Osteocyte (in vitro differentiated cells): ENCODE measurements at regions not wholly inside any gene's neighbourhood (a gene's known extent, or its start where the extent isn't known, plus 50 kb on each side); places are given as distances from the start of the nearest gene placed in this dataset.

ENCODE experiments used
- DNase-seq: peaks from one replicate; pipeline ENCODE4 v3.0.0; 2021; ENCODE audit warnings: mixed read lengths; ENCODE audit not compliant: unreplicated experiment; ENCODE audit errors: extremely low spot score
- H3K27ac Mint-ChIP-seq: one replicate; pipeline ENCODE4 v1.8.0; 2021; ENCODE audit warnings: mild to moderate bottlenecking, mixed read lengths; ENCODE audit not compliant: unreplicated experiment
- H3K27me3 Mint-ChIP-seq: one replicate; pipeline ENCODE4 v1.8.0; 2021; ENCODE audit warnings: mixed read lengths; ENCODE audit not compliant: unreplicated experiment
- H3K36me3 Mint-ChIP-seq: one replicate; pipeline ENCODE4 v1.8.0; 2021; ENCODE audit warnings: mixed read lengths; ENCODE audit not compliant: unreplicated experiment
- H3K4me1 Mint-ChIP-seq: one replicate; pipeline ENCODE4 v1.8.0; 2021; ENCODE audit warnings: mixed read lengths; ENCODE audit not compliant: unreplicated experiment
- H3K4me3 Mint-ChIP-seq: one replicate; pipeline ENCODE4 v1.8.0; 2021; ENCODE audit warnings: mild to moderate bottlenecking, moderate library complexity, mixed read lengths; ENCODE audit not compliant: unreplicated experiment
- H3K9me3 Mint-ChIP-seq: one replicate; pipeline ENCODE4 v1.8.0; 2021; ENCODE audit warnings: mixed read lengths; ENCODE audit not compliant: unreplicated experiment
- CTCF ChIP-seq: fragments of 200-600 bp; sonication (generic); IDR thresholded peaks from 2 replicates; pipeline ENCODE4 v1.5.0; 2021; ENCODE audit warnings: antibody characterized with exemption, mild to moderate bottlenecking, moderate library complexity

- DNase-seq: no peak
- no peak for TF ChIP-seq CTCF
- peak overlapping the region; percentile 58 for H3K27ac Mint-ChIP-seq
These were observed 977.2 kb upstream of the NUDT12 start for GRCh38 chr5:104539618-104540350.

GRCh38 chr5:104538734-104539133 is 976.1 kb upstream of the NUDT12 start:
- H3K9me3 Mint-ChIP-seq: no peaks in the 10 kb centered on the region
- peaks cover 24% of the 10 kb centered on the region for H3K4me1 Mint-ChIP-seq
- no peak for TF ChIP-seq CTCF
- H3K27me3 Mint-ChIP-seq: no peaks in the 10 kb centered on the region
- H3K36me3 Mint-ChIP-seq: no peaks in the 10 kb centered on the region
- no peak for DNase-seq
- H3K4me3 Mint-ChIP-seq: no peak overlapping the region
- no peak overlapping the region for H3K27ac Mint-ChIP-seq

More at GRCh38 chr5:104539618-104540350, 977.2 kb upstream of the NUDT12 start:
- Mint-ChIP-seq H3K4me1 (peaks cover 24% of the 10 kb centered on the region), H3K27me3 (no peaks in the 10 kb centered on the region), H3K36me3 (no peaks in the 10 kb centered on the region), H3K4me3 (no peak overlapping the region), H3K9me3 (no peaks in the 10 kb centered on the region)

- H3K4me3 Mint-ChIP-seq: no peak overlapping the region
- H3K27me3 Mint-ChIP-seq: no peaks in the 10 kb centered on the region
- H3K4me1 Mint-ChIP-seq: no peaks in the 10 kb centered on the region
- TF ChIP-seq CTCF: no peak
- H3K36me3 Mint-ChIP-seq: no peaks in the 10 kb centered on the region
- no peak overlapping the region for H3K27ac Mint-ChIP-seq
- no peaks in the 10 kb centered on the region for H3K9me3 Mint-ChIP-seq
- no peak for DNase-seq
These were observed 970.9 kb upstream of the NUDT12 start for GRCh38 chr5:104533498-104533897.

GRCh38 chr5:104526866-104527265 is 964.3 kb upstream of the NUDT12 start:
- no peak overlapping the region for H3K27ac Mint-ChIP-seq
- H3K9me3 Mint-ChIP-seq: no peaks in the 10 kb centered on the region
- no peaks in the 10 kb centered on the region for H3K27me3 Mint-ChIP-seq
- no peak overlapping the region for H3K4me3 Mint-ChIP-seq
- H3K36me3 Mint-ChIP-seq: no peaks in the 10 kb centered on the region
- DNase-seq: no peak
- no peaks in the 10 kb centered on the region for H3K4me1 Mint-ChIP-seq
- no peak for TF ChIP-seq CTCF

- peaks cover 8% of the 10 kb centered on the region for H3K36me3 Mint-ChIP-seq
These were observed 951.1 kb upstream of the NUDT12 start for GRCh38 chr5:104513640-104514072.

More at GRCh38 chr5:104513640-104514072, 951.1 kb upstream of the NUDT12 start:
- Mint-ChIP-seq H3K4me3 (no peak overlapping the region), H3K9me3 (peaks cover 16% of the 10 kb centered on the region), H3K27me3 (no peaks in the 10 kb centered on the region), H3K4me1 (peaks cover 25% of the 10 kb centered on the region), H3K27ac (peak overlapping the region; percentile 0)
- no peak for DNase-seq
- no peak for TF ChIP-seq CTCF
